WERI-Rb-1 (cell line): ENCODE measurements at regions not wholly inside any gene's neighbourhood (a gene's known extent, or its start where the extent isn't known, plus 50 kb on each side); places are given as distances from the start of the nearest gene placed in this dataset.
A peak's percentile ranks its signal among the peaks of the same experiment; 100 is the strongest.

Source experiments
- DNase-seq: peaks from one replicate; pipeline ENCODE4 v3.0.0-alpha.2; 2020
- H3K27ac ChIP-seq: fragments of 250-450 bp; sonication (Bioruptor Pico); 2 replicates; pipeline ENCODE4 v1.5.1; 2020; ENCODE audit warnings: mild to moderate bottlenecking, moderate library complexity
- H3K27me3 ChIP-seq: fragments of 250-450 bp; sonication (Bioruptor Pico); 2 replicates; pipeline ENCODE4 v1.5.1; 2021; ENCODE audit warnings: mild to moderate bottlenecking, low read depth, moderate library complexity; ENCODE audit not compliant: insufficient read depth, severe bottlenecking
- H3K36me3 ChIP-seq: fragments of 250-450 bp; sonication (Bioruptor Pico); 2 replicates; pipeline ENCODE4 v1.5.1; 2020; ENCODE audit warnings: mild to moderate bottlenecking, moderate library complexity
- H3K4me3 ChIP-seq: 2 replicates; pipeline ENCODE4 v1.5.1; 2011; ENCODE audit warnings: low read depth, mild to moderate bottlenecking, control low read depth, low read length
- H3K9me3 ChIP-seq: fragments of 250-450 bp; sonication (Bioruptor Pico); 2 replicates; pipeline ENCODE4 v1.5.1; 2021; ENCODE audit warnings: mild to moderate bottlenecking, moderate library complexity; ENCODE audit not compliant: severe bottlenecking
- CTCF ChIP-seq: IDR thresholded peaks from 2 replicates; pipeline ENCODE4 v1.5.1; 2011; ENCODE audit warnings: low read depth, mild to moderate bottlenecking, control low read depth, inconsistent platforms, low read length

GRCh38 chr11:44445500-44446365, 119.7 kb upstream of the CD82 start:
- no peak for TF ChIP-seq CTCF
- no peak overlapping the region for H3K4me3 ChIP-seq
- no peaks in the 10 kb centered on the region for H3K36me3 ChIP-seq
- no peak for DNase-seq
- H3K27me3 ChIP-seq, result peaks cover 37% of the 10 kb centered on the region
- H3K9me3 ChIP-seq, result peaks cover 2% of the 10 kb centered on the region
- no peak overlapping the region for H3K27ac ChIP-seq

- DNase-seq, result no peak
- H3K9me3 ChIP-seq, result peaks cover 2% of the 10 kb centered on the region
These were observed 119.1 kb upstream of the CD82 start for GRCh38 chr11:44446366-44446762.

GRCh38 chr11:44446996-44447771, 118.3 kb upstream of the CD82 start:
- H3K9me3 ChIP-seq, result peaks cover 2% of the 10 kb centered on the region
- H3K27ac ChIP-seq, result no peak overlapping the region
- no peak overlapping the region for H3K4me3 ChIP-seq
- no peak for DNase-seq
- H3K36me3 ChIP-seq, result no peaks in the 10 kb centered on the region
- TF ChIP-seq CTCF, result 0 out of 2 replicates have a peak, but pooled peaks have one; percentile 1
- H3K27me3 ChIP-seq, result peaks cover 42% of the 10 kb centered on the region

More at GRCh38 chr11:44446366-44446762, 119.1 kb upstream of the CD82 start:
- H3K36me3 ChIP-seq, result no peaks in the 10 kb centered on the region
- peaks cover 37% of the 10 kb centered on the region for H3K27me3 ChIP-seq
- H3K27ac ChIP-seq, result no peak overlapping the region
- H3K4me3 ChIP-seq, result no peak overlapping the region
- TF ChIP-seq CTCF, result no peak

- H3K27ac ChIP-seq, result no peak overlapping the region
- no peaks in the 10 kb centered on the region for H3K9me3 ChIP-seq
- no peak for DNase-seq
- no peak for TF ChIP-seq CTCF
- H3K27me3 ChIP-seq, result peaks cover 59% of the 10 kb centered on the region
- H3K36me3 ChIP-seq, result no peaks in the 10 kb centered on the region
- H3K4me3 ChIP-seq, result no peak overlapping the region
These were observed 115.0 kb upstream of the CD82 start for GRCh38 chr11:44450295-44450932.

- no peak for DNase-seq
- Histone ChIP-seq H3K36me3 (no peaks in the 10 kb centered on the region), H3K9me3 (no peaks in the 10 kb centered on the region), H3K27ac (no peak overlapping the region), H3K27me3 (peaks cover 62% of the 10 kb centered on the region), H3K4me3 (no peak overlapping the region)
- TF ChIP-seq CTCF, result no peak
These were observed 113.8 kb upstream of the CD82 start for GRCh38 chr11:44451706-44452105.
